Endothelial cell of umbilical vein (primary cell): ENCODE measurements at regions not wholly inside any gene's neighbourhood (a gene's known extent, or its start where the extent isn't known, plus 50 kb on each side); places are given as distances from the start of the nearest gene placed in this dataset.

ENCODE experiments used
- BruUV-seq: library from RNA; stranded (reverse); fragments of 400-500 nt; replicated peaks from 2 replicates; lab custom pipeline; 2021; lab: Mats Ljungman, UMichigan
- CTCF ChIA-PET: fragments of 300-600, 350-600 bp; sonication (Branson Sonifier 250); formaldehyde crosslinking; loops from one replicate; lab custom pipeline; 2021; ENCODE audit warnings: antibody characterized with exemption, inconsistent platforms; lab: Charles Lee
- POLR2A ChIA-PET: fragments of 300-600, 350-600 bp; sonication (Branson Sonifier 250); formaldehyde crosslinking; loops from one replicate; lab custom pipeline; 2021; ENCODE audit warnings: antibody characterized with exemption, inconsistent platforms; lab: Charles Lee
- DNase-seq: peaks from one replicate; pipeline ENCODE4 v3.0.0-alpha.2; 2011; ENCODE audit warnings: low read depth, low spot score
- FAIRE-seq: peaks from 2 replicates; lab custom pipeline; 2011; peaks lifted over from hg19 to GRCh38; lab: Jason Lieb, UNC
- H2AFZ ChIP-seq: 2 replicates; pipeline ENCODE4 v1.6.0; 2012; ENCODE audit warnings: low read depth, low read length, control low read depth, inconsistent platforms
- H3K27ac ChIP-seq: 2 replicates; pipeline ENCODE4 v1.5.1; 2011; ENCODE audit warnings: low read depth, mild to moderate bottlenecking, control low read depth, low read length, moderate library complexity; ENCODE audit not compliant: insufficient read depth
- H3K27me3 ChIP-seq, 2 experiments: 2 replicates each; pipeline versions ENCODE4 v1.6.0 to v1.6.1; 2011; ENCODE audit warnings: low read length in 2 of 2, mixed read lengths in 1 of 2; ENCODE audit not compliant: control insufficient read depth in 2 of 2, insufficient read depth in 2 of 2
- H3K36me3 ChIP-seq, 2 experiments: 2 replicates in 1 of 2; 3 replicates in 1 of 2; pipeline ENCODE4 v1.5.1; 2011; ENCODE audit warnings: low read length in 2 of 2, mild to moderate bottlenecking in 1 of 2, moderate library complexity in 1 of 2; ENCODE audit not compliant: control insufficient read depth in 2 of 2, insufficient read depth in 2 of 2; ENCODE audit errors: extremely low read depth in 1 of 2
- H3K4me1 ChIP-seq: 3 replicates; pipeline ENCODE4 v1.5.1; 2011; ENCODE audit warnings: mild to moderate bottlenecking, low read length; ENCODE audit not compliant: control insufficient read depth, insufficient read depth; ENCODE audit errors: extremely low read depth
- H3K4me2 ChIP-seq: 2 replicates; pipeline ENCODE4 v1.6.1; 2011; ENCODE audit warnings: low read length, control low read depth, mixed read lengths; ENCODE audit not compliant: insufficient read depth
- H3K4me3 ChIP-seq, 3 experiments: fragments of 200-600 bp in 1 of 3; sonication (generic), shearing (Covaris generic) in 1 of 3; replicated peaks in 1 of 3; 2 replicates each; pipeline ENCODE4 v1.5.1; 2011 to 2016; ENCODE audit warnings: control low read depth in 3 of 3, low read length in 3 of 3, mild to moderate bottlenecking in 2 of 3, inconsistent platforms in 1 of 3, low read depth in 1 of 3, moderate library complexity in 1 of 3; ENCODE audit not compliant: insufficient read depth in 1 of 3
- H3K79me2 ChIP-seq: 2 replicates; pipeline ENCODE4 v1.6.0; 2012; ENCODE audit warnings: low read length, inconsistent platforms; ENCODE audit not compliant: control insufficient read depth, insufficient read depth
- H3K9ac ChIP-seq: replicated peaks from 2 replicates; pipeline ENCODE3; 2011; ENCODE audit warnings: low read length, control low read depth; ENCODE audit not compliant: insufficient read depth; ENCODE audit errors: extremely low read depth
- H3K9me1 ChIP-seq: replicated peaks from 3 replicates; pipeline ENCODE4 v1.6.0; 2011; ENCODE audit warnings: mild to moderate bottlenecking, low read length; ENCODE audit not compliant: control insufficient read depth, insufficient read depth; ENCODE audit errors: extremely low read depth
- H3K9me3 ChIP-seq: replicated peaks from 2 replicates; pipeline ENCODE4 v1.5.1; 2012; ENCODE audit warnings: low read length, inconsistent platforms; ENCODE audit not compliant: control insufficient read depth, insufficient read depth
- H4K20me1 ChIP-seq: replicated peaks from 2 replicates; pipeline ENCODE3; 2011; ENCODE audit warnings: mild to moderate bottlenecking, low read length; ENCODE audit not compliant: control insufficient read depth, insufficient read depth; ENCODE audit errors: extremely low read depth
- CTCF ChIP-seq, 2 donors: IDR thresholded peaks; 1 replicate in 1 of 2; 2 replicates in 1 of 2; pipeline ENCODE4 v1.5.1; 2011; ENCODE audit warnings: low read length in 2 of 2, mild to moderate bottlenecking in 2 of 2, moderate library complexity in 2 of 2, control low read depth in 1 of 2, inconsistent platforms in 1 of 2, low read depth in 1 of 2; ENCODE audit not compliant: insufficient read depth in 1 of 2; ENCODE audit errors: extremely low read depth in 1 of 2
- EZH2 ChIP-seq: IDR thresholded peaks from 2 replicates; pipeline ENCODE4 v1.6.1; 2012; ENCODE audit warnings: borderline replicate concordance, low read depth, mild to moderate bottlenecking, moderate library complexity, low read length, inconsistent platforms; ENCODE audit not compliant: severe bottlenecking
- FOS ChIP-seq: IDR thresholded peaks from 2 replicates; pipeline ENCODE4 v1.6.1; 2011; ENCODE audit warnings: mild to moderate bottlenecking, low read length, moderate library complexity, borderline replicate concordance; ENCODE audit not compliant: insufficient read depth
- GATA2 ChIP-seq: IDR thresholded peaks from 2 replicates; pipeline ENCODE4 v1.7.0; 2011; ENCODE audit warnings: low read depth, mild to moderate bottlenecking, moderate library complexity, mixed read lengths, low read length; ENCODE audit not compliant: insufficient read length, insufficient read depth
- JUN ChIP-seq: IDR thresholded peaks from 2 replicates; pipeline ENCODE4 v1.6.1; 2011; ENCODE audit warnings: borderline replicate concordance, low read depth; ENCODE audit not compliant: insufficient read length, insufficient read depth
- MAX ChIP-seq: IDR thresholded peaks from 2 replicates; pipeline ENCODE4 v1.6.1; 2011; ENCODE audit not compliant: insufficient read depth, insufficient read length
- MYC ChIP-seq: IDR thresholded peaks from one replicate; pipeline ENCODE4 v1.6.1; 2011; ENCODE audit warnings: mild to moderate bottlenecking, low read depth, low read length
- POLR2A ChIP-seq: IDR thresholded peaks from 2 replicates; pipeline ENCODE4 v1.6.1; 2012; ENCODE audit warnings: low read depth, mild to moderate bottlenecking, control low read depth, low read length
- POLR2AphosphoS5 ChIP-seq: IDR thresholded peaks from 2 replicates; pipeline ENCODE4 v1.6.1; 2012; ENCODE audit warnings: low read depth, mild to moderate bottlenecking, control low read depth, low read length, moderate library complexity; ENCODE audit not compliant: insufficient read depth
- dilution Hi-C: fragments of 300-500 bp; cut with MboI; formaldehyde crosslinking; loops from one replicate; pipeline ENCODE4 v1.15.0; 2019; ENCODE audit warnings: low sequenced_read_pairs; ENCODE audit not compliant: extremely low pct_ligation_motif_present
- intact Hi-C: fragments of 100-400 bp; cut with micrococcal nuclease; formaldehyde crosslinking; loops from one replicate; pipeline ENCODE4 v1.10.0; 2022

- CTCF ChIA-PET = no interaction called here
Measured at GRCh38 chr11:57049749-57050148, 61.0 kb downstream of the OR5AK2 start.

More at GRCh38 chr11:57049749-57050148, 61.0 kb downstream of the OR5AK2 start:
- peaks cover 0 to 3% of the 10 kb centered on the region in 2 experiments for H3K27me3 ChIP-seq
- no peaks in the 10 kb centered on the region for H3K4me1 ChIP-seq
- H2AFZ ChIP-seq = no peak overlapping the region
- BruUV-seq = no TSS peak
- intact Hi-C loops = no loop called here
- FAIRE-seq (no peak), DNase-seq (no peak)
- H3K36me3 ChIP-seq = no peaks in the 10 kb centered on the region
- dilution Hi-C loops = no loop called here
- H3K27ac ChIP-seq = no peak overlapping the region
- H4K20me1 ChIP-seq = no peaks in the 10 kb centered on the region
- H3K79me2 ChIP-seq = no peaks in the 10 kb centered on the region
- H3K9me1 ChIP-seq = no peaks in the 10 kb centered on the region
- H3K9me3 ChIP-seq = no peaks in the 10 kb centered on the region
- POLR2A ChIA-PET = no interaction called here
- no peak for TF ChIP-seq FOS
- TF ChIP-seq POLR2AphosphoS5 = no peak
- no peak for TF ChIP-seq CTCF (IDR thresholded peaks at IDR 0.05; ENCODE audit: extremely low read depth in 1 of 2, insufficient read depth in 1 of 2, low read depth in 1 of 2, low read length in 2 of 2)
- TF ChIP-seq MAX = no peak
- TF ChIP-seq POLR2A = no peak
- TF ChIP-seq EZH2 = no peak
- no peak for TF ChIP-seq MYC
- TF ChIP-seq JUN = no peak
- no peak for TF ChIP-seq GATA2
- H3K4me3 ChIP-seq = no peak overlapping the region
- H3K9ac ChIP-seq = no peak overlapping the region
- no peak overlapping the region for H3K4me2 ChIP-seq
